ENCODE measurements at regions not wholly inside any gene's neighbourhood (a gene's known extent, or its start where the extent isn't known, plus 50 kb on each side); places are given as distances from the start of the nearest gene placed in this dataset.

DNA sequence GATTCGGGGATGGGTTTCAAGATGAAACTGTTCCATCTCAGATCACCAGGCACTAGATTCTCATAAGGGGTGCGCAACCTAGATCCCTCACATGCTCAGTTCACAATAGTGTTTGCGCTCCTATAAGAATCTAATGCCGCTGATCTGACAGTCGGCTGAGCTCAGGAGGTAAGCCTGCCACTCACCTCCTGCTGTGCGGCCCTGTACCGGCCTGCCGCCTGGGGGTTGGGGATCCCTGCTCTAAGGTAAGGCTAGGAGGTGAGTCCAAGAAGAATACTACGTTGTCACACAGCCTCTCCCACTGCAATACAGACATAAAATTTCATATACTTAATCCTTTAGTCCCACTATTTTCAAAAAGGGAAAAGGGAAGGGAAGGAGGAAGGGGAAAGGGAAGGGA, 213.4 kb upstream of the HCCS start:
- Histone ChIP-seq H3K9me3 (no peaks in the 10 kb centered on the region), H3K4me3 (no peak overlapping the region), H3K4me1 (ENCODE audit: control insufficient read depth in 1 of 2, low read depth in 2 of 2) (peaks cover 0 to 6% of the 10 kb centered on the region in 2 donors), H3K27ac (no peak overlapping the region), H3K27me3 (replicated peaks; ENCODE audit: insufficient read depth) (no peaks in the 10 kb centered on the region), H3K36me3 (no peaks in the 10 kb centered on the region)
- ATAC-seq (ENCODE audit: insufficient number of reproducible peaks, low FRiP score, low read depth) (no peak), DNase-seq (ENCODE audit: low spot score) (no peak)
- TF ChIP-seq, protein P1, sequence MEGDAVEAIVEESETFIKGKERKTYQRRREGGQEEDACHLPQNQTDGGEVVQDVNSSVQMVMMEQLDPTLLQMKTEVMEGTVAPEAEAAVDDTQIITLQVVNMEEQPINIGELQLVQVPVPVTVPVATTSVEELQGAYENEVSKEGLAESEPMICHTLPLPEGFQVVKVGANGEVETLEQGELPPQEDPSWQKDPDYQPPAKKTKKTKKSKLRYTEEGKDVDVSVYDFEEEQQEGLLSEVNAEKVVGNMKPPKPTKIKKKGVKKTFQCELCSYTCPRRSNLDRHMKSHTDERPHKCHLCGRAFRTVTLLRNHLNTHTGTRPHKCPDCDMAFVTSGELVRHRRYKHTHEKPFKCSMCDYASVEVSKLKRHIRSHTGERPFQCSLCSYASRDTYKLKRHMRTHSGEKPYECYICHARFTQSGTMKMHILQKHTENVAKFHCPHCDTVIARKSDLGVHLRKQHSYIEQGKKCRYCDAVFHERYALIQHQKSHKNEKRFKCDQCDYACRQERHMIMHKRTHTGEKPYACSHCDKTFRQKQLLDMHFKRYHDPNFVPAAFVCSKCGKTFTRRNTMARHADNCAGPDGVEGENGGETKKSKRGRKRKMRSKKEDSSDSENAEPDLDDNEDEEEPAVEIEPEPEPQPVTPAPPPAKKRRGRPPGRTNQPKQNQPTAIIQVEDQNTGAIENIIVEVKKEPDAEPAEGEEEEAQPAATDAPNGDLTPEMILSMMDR (IDR thresholded peaks at IDR 0.05) = no peak

DNA sequence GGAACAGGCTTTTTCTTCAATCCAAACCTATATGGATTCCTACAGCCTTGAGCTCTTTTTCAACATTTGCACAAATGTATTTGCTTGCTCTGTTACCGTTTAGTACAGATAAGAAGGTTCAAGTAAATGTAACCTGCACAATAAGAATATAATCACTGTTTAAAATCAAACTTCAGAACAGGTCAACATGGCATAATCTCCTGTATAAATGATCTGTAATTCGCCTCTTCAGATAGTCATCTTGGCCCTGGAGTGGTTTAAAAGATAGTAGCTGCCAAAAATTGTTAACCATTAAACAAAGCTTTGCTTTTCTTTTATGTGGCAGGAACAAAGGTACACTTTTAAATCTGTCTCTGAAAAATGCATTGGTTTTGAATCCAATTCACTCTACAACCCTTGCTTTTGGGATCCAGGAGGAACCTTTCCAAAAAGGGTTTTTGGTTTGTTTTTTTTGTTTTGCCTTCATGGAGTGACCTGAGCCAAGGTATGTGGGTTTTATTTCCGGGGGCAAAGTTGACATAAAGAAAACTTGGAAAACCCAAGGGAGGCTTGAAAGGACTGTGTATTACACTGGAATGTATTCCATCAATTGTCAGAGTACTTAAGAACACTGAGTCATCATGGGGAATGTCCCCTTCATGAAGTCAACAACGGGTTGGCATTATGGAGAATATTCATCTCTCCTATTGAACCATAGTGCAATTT, 210.4 kb upstream of the HCCS start:
- Histone ChIP-seq H3K27me3 (replicated peaks; ENCODE audit: insufficient read depth) (no peaks in the 10 kb centered on the region), H3K4me3 (no peak overlapping the region), H3K36me3 (no peaks in the 10 kb centered on the region), H3K4me1 (ENCODE audit: control insufficient read depth in 1 of 2, low read depth in 2 of 2) (peaks cover 0 to 6% of the 10 kb centered on the region in 2 donors), H3K27ac (peak overlapping the region; percentile 50 to 58), H3K9me3 (no peaks in the 10 kb centered on the region)
- DNase-seq (ENCODE audit: low spot score) (no peak), ATAC-seq (ENCODE audit: insufficient number of reproducible peaks, low FRiP score, low read depth) (no peak)
- TF ChIP-seq, protein P1 (IDR thresholded peaks at IDR 0.05) = no peak

DNA sequence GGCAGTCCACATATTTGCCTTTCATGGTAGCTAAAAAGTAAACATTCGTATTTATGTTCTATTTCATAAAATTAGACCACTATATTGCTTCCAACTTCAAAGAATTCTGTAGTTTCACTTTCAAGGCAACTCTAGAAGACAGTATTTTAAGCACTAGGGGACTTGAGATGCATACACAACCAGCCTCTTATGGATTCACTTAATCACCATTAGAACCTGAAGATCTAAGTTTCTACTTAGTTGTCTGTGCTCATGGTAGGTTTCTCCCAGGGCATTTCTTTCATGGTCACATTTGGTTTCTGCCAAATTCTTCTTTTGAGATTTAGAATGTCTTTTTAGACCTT, 209.9 kb upstream of the HCCS start:
- H3K27ac ChIP-seq = peak overlapping the region; percentile 50 to 58
- DNase-seq (ENCODE audit: low spot score) = no peak
- ATAC-seq (ENCODE audit: insufficient number of reproducible peaks, low FRiP score, low read depth) = no peak
- TF ChIP-seq, protein P1 (IDR thresholded peaks at IDR 0.05) = no peak
- H3K27me3 ChIP-seq (replicated peaks; ENCODE audit: insufficient read depth) = no peaks in the 10 kb centered on the region
- H3K4me1 ChIP-seq (ENCODE audit: control insufficient read depth in 1 of 2, low read depth in 2 of 2) = peaks cover 0 to 6% of the 10 kb centered on the region in 2 donors
- no peaks in the 10 kb centered on the region for H3K36me3 ChIP-seq
- no peaks in the 10 kb centered on the region for H3K9me3 ChIP-seq
- H3K4me3 ChIP-seq = no peak overlapping the region

DNA sequence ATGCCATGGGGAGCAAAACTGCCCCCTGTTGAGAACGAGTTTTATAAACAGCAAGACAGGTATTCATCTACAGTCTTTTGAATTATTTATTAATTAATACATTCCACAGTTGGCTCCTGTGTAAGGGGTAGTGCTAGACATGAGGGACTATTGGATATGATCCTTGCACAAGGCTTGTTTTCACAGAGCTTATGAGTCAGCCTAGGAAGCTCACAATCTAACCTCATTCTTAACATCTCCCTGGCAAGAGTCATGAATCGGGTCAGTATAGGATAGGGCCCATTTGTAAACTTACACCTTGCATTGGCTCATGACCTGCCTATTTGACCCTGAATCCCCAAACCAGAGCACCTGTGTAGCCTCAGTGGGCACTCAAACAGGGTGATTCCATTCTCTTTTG, 209.1 kb upstream of the HCCS start:
- no peaks in the 10 kb centered on the region for H3K27me3 ChIP-seq (replicated peaks; ENCODE audit: insufficient read depth)

DNA sequence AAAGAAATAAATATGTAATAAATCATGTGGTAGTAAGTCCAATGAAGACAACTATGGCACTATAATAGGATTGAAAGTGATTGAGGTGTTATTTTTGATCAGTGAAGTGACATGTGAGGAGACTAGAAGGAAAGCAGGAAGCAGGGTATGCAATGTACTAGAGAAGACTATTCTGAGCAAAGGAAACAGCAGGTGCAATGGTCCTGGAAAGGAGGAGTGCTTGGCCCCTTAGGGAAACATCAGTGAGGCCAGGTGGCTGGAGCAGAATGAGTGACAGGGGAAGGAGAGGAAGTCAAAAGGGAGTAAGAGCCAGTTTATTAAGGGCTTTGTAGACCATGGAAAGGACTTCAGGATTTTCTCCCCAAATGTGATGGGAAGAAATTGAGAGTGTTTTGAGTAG, 207.6 kb upstream of the HCCS start:
- Histone ChIP-seq H3K4me1 (ENCODE audit: control insufficient read depth in 1 of 2, low read depth in 2 of 2) (peaks cover 0 to 6% of the 10 kb centered on the region in 2 donors), H3K27me3 (replicated peaks; ENCODE audit: insufficient read depth) (no peaks in the 10 kb centered on the region), H3K36me3 (no peaks in the 10 kb centered on the region), H3K9me3 (no peaks in the 10 kb centered on the region), H3K4me3 (no peak overlapping the region), H3K27ac (peak overlapping the region in 1 of 2 donors; percentile 55)
- no peak for ATAC-seq (ENCODE audit: insufficient number of reproducible peaks, low FRiP score, low read depth)
- TF ChIP-seq, protein P1 (IDR thresholded peaks at IDR 0.05) = no peak
- DNase-seq (ENCODE audit: low spot score) = no peak

More for the DNA sequence above, 209.1 kb upstream of the HCCS start:
- H3K4me1 ChIP-seq (ENCODE audit: control insufficient read depth in 1 of 2, low read depth in 2 of 2) = peaks cover 0 to 6% of the 10 kb centered on the region in 2 donors
- peak overlapping the region; percentile 50 to 58 for H3K27ac ChIP-seq
- ATAC-seq (ENCODE audit: insufficient number of reproducible peaks, low FRiP score, low read depth) (no peak), DNase-seq (ENCODE audit: low spot score) (no peak)
- H3K4me3 ChIP-seq = no peak overlapping the region
- TF ChIP-seq, protein P1 (IDR thresholded peaks at IDR 0.05) = no peak
- H3K9me3 ChIP-seq = no peaks in the 10 kb centered on the region
- H3K36me3 ChIP-seq = no peaks in the 10 kb centered on the region
